HG03342 (cell line): ENCODE measurements at regions not wholly inside any gene's neighbourhood (a gene's known extent, or its start where the extent isn't known, plus 50 kb on each side); places are given as distances from the start of the nearest gene placed in this dataset.

Experiments
- ATAC-seq: cut with Tn5 transposase; IDR thresholded peaks from one replicate; pipeline ENCODE4 v1.9.1; 2021; ENCODE audit warnings: mild to moderate bottlenecking, moderate library complexity; ENCODE audit not compliant: unreplicated experiment

DNA sequence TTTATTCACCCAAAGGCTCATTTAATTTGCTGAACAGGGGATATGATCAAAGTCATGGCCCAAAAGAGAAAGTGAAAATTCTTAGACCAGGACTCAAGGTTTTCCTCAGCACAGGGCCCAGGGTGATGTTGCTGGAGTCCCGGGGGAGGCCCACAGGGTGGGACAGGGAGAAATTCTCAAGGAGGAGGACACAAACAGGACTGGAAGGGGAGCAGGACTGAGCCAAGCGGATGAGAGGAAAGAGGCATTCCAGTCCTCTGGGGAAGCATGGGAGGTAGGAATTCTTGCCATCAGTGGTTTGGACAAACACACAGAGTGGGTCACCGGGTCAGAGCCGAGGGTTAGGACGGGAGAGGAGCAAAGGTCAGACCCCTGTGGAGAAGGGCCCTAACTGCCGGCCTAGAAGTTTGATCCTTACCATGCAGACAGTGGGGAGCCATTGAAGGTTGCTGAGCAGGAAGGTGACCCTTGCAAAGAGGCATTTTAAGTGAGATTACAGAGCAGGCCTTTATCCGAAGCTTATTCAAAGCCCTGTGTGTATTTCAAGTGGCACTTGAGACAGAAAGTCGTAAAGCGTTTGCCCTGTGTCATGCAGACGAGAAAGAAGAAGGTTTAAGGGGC, 68.4 kb upstream of the PTGR2 start:
- ATAC-seq = no peak

DNA sequence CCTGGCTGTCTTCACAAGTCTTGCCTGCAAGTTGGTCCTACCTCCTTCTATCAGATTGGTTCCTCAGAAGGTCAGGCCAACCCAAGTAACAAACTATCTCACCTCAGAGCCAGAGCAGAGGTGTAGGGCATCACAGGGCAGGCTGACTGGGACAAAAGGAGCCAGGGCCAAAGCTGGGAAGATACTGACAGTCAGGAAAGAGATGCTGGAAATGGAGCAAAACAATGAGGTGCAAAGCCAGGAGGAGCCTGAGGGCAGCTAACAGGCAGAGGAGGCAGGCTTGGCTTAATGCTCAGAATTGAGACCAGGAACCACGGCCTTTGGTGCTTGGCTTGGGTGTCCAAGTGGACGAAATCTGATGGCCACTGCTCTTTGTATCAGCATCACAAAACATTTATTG, 68.4 kb upstream of the PNMA1 start:
- no peak for ATAC-seq

DNA sequence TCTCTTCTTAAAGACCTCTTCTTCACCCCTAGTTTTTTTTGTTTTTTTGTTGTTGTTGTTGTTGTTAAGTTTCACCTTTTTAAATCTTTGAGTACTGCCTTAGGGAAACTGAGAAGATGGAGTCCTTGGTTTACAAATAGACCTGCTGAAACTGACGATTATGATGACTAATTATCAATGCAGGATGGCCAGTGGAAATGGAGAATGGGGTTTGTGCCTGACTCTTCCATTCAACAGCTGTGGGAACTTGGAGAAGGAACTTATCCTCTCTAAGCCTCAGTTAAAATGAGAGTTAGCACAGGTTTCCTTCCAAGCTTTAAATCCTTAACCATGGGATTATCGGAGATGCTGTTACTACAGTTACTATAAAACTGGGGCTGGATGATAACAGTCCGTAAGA, 66.7 kb upstream of the PNMA1 start:
- ATAC-seq = no peak

DNA sequence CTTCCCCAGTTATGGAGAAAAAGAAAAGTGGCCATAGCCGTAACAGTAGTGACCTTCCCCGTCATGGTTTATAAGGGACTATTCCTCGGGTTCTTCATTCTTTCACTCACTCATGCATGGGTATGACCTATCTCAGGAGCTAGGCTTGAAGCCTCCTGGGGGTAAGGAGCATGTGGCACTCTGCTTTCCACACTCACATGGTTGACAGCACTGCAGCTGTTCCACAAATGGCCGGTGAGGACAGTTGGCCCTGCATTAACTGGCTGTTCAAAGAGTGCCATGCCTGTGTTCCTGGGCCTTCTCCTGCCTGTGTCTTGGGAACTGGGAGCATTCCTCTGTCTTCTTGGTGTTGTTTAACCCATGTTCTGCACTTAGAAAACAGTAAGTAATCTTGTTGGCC, 66.2 kb upstream of the PNMA1 start:
- no peak for ATAC-seq

DNA sequence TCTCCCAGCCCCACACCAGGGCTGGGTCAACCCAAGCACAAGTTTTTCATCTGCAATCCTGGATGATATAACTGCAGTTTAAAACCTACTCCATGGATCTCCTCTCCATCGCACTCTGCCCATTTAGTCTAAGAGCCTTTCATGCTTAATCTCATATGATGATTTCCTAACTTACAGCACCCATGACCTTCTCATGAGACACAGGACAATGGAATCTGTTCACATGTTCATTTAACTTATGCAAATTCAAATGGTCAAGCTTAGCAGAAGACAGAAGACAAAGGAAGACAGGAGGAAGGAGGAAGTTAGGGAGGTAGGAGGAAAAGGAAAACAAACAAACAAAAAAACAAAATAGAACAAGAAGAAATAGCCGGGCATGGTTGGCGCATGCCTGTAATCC, 64.6 kb upstream of the PNMA1 start:
- no peak for ATAC-seq

DNA sequence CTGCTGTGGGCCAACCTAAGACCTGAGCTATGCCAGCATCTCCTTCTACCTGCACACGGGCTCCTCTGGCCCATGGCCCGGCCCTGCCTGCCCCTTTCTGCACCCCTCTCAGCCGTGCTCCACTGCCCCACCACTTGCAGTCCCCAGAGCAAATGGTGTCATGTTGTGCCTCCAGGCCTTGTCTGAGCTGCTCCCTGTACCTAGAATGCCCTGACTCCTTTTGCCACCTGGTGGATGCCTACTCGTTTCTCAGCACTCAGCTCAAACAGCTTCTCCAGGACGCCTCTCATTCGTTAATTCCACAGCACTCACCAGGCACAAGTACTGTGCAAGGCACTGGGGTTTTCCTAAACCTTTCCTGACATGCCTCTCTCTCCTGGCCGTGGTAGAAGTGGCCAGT, 63.2 kb upstream of the PNMA1 start:
- ATAC-seq = no peak

DNA sequence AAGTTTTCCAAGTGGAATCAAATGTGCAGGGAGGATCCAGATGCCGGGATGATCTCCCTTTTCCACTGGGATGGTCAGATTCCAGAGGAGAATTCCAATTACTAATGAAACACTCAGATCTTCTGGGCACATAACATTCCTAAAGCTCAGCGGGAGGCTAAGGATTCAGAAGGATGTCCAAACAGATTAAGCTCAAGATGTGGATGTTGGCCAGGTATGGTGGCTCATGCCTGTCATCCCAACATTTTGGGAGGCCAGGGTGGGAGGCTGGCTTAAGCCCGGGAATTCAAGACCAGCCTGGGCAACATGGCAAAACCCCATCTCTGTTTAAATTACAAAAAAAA, 62.0 kb upstream of the PNMA1 start:
- no peak for ATAC-seq

DNA sequence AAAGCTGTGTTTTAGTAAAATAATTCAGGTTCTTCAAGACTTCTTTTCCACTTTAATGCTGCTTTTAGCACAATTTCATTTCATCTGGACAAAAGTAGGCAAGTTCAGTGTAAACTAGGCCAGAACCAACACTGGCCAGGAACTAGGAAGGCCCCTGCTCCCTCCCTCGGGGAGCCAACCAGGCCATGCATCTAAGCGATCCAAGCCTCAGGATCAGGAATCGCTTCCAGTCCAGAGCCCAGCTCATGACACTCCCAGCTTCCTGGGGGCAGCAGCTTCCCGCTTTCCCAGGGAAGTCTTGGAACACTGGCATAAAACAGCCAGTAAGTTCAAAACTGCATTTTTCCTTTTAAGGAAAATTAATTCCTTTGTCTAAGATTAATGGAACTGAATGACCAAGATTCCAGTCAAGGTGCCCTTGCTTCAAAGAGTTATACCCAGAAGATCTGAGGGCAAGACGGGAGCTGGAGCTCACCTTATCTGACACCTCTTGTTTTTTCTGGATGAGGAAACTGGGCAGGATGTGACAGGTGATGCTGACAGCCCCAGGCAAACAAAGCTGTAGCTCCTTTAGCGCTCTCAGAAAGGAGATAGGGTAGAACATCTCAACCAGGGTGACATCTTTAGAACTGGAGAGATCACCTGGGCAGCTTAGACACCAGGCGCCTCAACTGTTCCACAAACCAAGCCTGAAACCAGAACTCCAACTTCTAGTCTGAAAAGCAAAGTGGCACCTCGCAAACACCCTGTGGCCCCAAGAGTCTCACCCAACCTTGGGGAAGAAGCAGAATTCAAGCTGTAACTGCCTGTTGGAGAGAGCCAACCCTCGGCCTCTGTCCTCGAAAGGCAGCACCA, 61.4 kb upstream of the PNMA1 start:
- no peak for ATAC-seq

DNA sequence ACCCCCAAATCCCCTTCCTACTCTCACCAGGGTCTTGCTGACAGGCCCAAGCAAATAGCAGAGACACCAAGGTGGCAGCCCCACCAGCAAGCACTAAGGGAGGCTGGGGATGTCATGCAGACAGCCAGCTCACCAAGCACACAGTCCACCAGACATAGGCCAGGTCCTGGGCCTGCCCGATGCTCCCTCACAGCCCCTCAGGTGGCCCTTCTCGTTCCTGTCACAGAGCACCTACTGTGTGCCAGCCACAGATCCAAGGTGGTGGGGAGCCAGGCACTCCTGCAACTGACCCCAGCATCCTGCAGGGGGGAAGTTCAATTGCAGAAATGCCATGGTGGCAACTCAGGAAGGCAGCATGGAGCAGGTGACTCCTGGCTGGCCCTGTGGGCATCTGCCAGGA, 60.5 kb upstream of the PNMA1 start:
- ATAC-seq = no peak

DNA sequence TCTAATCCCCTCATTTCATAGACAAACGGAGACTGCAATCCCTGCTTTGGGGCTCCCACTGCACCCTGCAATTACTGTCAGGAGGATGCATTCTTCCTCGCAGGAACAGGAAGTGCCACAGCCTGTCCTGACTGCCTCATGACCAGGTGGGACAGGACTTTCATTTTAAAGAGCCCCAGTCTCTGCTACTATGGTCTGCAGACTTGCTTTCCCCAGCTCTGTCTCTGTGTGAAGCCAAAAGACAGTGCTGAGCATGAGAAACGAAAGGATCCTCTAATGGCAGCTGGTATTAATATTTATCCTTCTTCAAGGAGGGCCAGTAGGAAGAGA, 60.0 kb upstream of the PNMA1 start:
- no peak for ATAC-seq

DNA sequence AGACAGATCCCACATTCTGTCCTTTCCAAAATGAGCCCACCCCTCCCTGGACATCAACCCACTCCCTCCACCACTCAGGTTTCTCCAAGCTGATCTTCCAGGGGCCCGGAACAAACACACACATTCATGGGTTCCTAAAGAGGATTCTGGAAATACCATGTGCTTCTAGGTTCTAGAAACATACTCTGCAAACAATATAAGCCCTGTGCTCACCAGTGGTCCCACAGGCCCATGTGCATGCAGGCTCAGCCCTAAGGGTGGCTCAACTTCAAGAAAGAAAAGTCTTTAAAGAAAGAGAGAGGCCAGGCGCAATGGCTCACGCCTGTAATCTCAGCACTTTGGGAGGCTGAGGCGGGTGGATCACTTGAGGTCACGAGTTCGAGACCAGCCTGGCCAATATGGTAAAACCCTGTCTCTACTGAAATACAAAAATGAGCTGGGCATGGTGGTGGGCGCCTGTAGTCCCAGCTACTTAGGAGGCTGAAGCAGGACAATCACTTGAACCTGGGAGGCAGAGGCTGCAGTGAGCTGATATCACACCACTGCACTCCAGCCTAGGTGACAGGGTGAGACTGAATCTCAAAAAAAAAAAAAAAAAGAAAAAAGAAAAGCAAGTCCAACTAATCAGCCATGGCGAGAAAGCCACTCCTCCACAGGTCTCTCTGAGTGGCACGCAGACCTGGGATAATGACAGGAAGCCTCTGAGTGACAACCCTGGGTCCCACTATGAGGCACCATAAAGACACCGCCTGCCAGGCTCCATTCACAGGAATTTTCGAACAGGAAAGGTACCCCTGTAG, 59.5 kb upstream of the PNMA1 start:
- ATAC-seq = no peak

DNA sequence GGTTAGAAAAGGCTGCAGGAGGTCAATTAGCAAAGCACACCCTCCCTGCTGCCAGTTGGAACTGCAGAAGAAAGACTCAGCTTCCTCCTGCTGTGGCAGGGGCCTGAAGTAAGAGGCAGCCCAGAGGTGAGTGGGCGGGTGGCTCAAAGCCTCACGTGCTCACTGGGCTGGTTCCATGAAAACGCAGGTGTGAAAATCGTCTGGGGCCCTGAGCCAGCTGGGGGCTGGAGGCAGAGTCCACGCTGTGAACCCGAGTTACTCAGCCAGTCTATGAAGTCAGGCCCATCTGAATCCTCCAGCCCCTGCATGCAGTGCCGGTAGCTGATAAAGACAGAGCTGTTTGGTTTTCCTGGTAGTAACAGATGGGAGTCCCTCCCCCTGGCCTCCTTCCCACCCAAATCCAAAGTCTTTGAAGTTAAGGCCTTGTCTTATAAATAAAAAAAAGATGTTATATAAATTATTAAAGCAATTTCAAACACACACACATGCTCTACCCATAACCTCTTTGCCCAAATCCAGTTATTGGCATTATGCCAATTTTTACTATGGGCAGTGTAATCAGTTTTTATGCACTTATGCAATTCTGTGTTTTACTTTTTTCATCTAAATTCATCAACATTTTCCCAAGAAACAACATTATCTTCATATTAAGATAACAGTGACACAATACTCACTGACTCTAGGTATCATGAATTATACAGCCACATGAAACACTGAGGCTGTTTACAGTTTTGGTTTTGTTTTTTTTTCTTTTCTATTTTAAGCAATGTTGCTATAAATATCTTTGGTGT, 57.9 kb upstream of the PNMA1 start:
- peak; percentile 54 for ATAC-seq

DNA sequence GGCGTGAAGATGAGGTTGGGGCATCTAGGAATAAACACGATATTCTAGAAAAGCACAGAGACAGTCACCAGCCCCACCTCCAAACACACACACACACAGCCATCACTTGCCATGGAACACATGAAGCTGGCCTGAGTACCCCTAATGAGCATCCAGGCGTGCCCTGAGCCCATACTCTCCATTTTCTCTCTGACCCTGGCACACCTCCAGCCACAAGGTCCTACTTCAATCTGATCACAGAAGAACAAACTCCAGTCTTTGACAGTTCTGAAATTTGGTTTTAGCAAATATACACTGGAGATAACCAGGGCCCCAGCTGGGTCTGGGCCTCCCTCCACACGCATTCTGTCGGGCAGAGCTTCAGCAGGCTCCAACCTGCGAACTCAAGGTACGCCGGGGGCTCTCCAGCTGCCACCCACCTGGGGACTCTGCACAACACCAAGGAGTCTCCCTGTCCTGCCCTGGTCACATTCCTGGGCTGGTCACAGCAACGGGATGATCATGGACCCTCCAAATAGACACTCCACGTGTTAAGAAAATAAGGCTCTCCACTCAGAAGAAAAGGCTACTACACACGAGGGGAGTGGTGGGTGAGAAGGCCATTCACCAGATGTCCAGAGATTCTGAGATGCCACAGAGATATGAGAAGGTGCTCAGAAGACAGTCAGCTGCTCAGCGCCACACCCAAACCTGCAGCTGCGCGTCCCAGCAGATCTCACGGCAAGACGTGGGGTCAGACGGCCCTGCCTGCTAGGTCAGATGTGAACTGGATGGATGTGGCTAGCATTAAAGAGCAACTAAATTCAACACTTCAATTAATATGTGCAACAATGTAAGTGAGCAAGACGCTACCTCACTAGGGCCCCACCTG, 57.0 kb upstream of the PNMA1 start:
- peak; percentile 14 for ATAC-seq

DNA sequence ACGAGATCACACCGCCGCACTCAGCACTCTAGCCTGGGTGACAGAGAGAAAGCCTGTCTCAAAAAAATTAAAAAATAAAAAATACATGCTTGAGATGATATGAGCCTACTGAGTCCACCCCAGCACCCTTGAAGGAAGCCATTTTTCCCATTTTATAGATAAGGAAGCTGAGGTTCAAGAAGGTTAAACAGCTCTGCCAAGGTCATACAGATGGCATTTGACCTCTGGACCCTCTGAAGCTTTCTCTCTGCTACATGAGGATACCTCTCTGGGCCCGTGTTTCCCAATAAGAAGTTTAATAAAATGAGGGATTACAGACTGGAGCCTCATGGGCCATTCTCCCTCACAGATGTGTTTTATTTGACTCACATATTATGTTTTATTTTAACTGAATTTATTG, 53.9 kb upstream of the PNMA1 start:
- ATAC-seq = no peak

DNA sequence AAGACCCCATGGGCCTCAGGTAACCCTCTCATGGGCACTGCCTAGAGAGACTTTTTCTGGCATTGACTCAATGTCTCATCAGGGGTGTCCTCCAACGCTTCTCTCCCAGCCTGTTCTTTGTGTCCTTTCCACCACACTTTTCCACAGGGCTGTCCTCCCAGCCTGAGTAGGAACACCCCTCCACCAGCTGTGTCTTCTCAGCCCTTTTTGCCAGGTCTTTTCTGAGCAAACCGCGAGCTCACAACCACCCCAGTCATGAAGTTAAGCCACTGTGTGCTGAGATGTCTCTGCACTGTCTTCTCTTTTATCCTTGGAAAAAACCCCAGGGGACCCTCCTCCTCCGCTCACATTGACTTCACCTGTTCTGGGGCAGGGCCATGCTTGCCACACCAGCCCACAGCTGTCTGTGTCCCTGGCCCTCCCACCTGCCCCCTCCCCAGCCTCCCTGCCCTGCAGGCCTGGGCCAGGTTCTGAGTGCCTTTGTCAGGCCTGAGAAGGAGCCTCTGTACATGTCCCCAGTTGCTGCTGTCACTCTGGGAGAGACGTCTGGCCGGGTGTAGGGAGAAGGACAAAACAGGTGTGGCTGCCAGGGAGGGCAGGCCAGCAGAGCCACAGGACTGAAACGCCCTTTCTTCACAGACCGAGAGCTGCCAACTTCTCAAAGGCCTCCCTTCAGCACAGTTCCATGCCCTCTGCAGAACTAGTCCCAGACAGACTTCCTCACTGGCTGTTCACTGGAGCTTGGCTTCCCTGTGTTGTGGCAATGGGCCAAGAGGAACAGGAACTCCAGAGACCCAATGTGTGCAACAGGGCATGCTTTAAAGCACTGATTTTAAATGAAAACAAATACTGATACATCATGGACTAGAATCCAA, 50.5 kb upstream of the PNMA1 start:
- ATAC-seq = no peak
